Type B pancreatic cell (in vitro differentiated cells): ENCODE measurements at regions not wholly inside any gene's neighbourhood (a gene's known extent, or its start where the extent isn't known, plus 50 kb on each side); places are given as distances from the start of the nearest gene placed in this dataset.
A peak's percentile ranks its signal among the peaks of the same experiment; 100 is the strongest.

Experiments
- DNase-seq: peaks from one replicate; pipeline ENCODE4 v3.0.0; 2021; ENCODE audit warnings: mixed read lengths; ENCODE audit not compliant: unreplicated experiment; ENCODE audit errors: extremely low spot score
- H3K27ac Mint-ChIP-seq: 2 replicates; pipeline ENCODE4 v1.8.0; 2021; ENCODE audit warnings: mild to moderate bottlenecking, mixed read lengths
- H3K27me3 Mint-ChIP-seq: 2 replicates; pipeline ENCODE4 v1.8.0; 2021; ENCODE audit warnings: mixed read lengths
- H3K36me3 Mint-ChIP-seq: 2 replicates; pipeline ENCODE4 v1.8.0; 2021; ENCODE audit warnings: mixed read lengths
- H3K4me1 Mint-ChIP-seq: one replicate; pipeline ENCODE4 v1.8.0; 2021; ENCODE audit warnings: mixed read lengths; ENCODE audit not compliant: unreplicated experiment
- H3K4me3 Mint-ChIP-seq: 2 replicates; pipeline ENCODE4 v1.8.0; 2021; ENCODE audit warnings: mild to moderate bottlenecking, mixed read lengths
- H3K9me3 Mint-ChIP-seq: 2 replicates; pipeline ENCODE4 v1.8.0; 2021; ENCODE audit warnings: mixed read lengths
- TF ChIP-seq, protein P1 (sequence below): fragments of 200-600 bp; sonication (generic); conservative IDR thresholded peaks from 2 replicates; pipeline ENCODE4 v1.5.0; 2021; ENCODE audit warnings: antibody characterized with exemption, mild to moderate bottlenecking

DNA sequence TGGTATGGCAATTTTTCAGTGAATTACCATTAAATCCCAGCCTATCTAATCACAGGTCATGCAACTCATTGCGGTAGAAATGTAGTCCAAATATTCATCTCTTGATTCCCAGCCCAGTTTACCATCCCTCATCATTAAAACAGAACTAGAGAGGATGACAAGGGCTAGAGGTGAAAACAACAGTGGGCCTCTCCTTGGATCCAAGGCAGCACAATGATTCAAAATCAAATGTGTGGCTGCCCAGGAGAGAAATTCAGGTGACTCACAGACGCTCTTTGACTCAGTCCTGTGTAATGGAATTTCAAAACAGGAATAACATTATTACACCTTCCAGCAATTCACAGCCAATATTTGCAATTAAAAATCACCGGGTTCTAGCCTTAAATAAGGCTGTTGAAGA is 246.5 kb downstream of the TBL1XR1 start:
- no peak overlapping the region for H3K4me3 Mint-ChIP-seq
- H3K36me3 Mint-ChIP-seq: no peaks in the 10 kb centered on the region
- H3K27me3 Mint-ChIP-seq: no peaks in the 10 kb centered on the region
- DNase-seq: no peak
- TF ChIP-seq, protein P1, sequence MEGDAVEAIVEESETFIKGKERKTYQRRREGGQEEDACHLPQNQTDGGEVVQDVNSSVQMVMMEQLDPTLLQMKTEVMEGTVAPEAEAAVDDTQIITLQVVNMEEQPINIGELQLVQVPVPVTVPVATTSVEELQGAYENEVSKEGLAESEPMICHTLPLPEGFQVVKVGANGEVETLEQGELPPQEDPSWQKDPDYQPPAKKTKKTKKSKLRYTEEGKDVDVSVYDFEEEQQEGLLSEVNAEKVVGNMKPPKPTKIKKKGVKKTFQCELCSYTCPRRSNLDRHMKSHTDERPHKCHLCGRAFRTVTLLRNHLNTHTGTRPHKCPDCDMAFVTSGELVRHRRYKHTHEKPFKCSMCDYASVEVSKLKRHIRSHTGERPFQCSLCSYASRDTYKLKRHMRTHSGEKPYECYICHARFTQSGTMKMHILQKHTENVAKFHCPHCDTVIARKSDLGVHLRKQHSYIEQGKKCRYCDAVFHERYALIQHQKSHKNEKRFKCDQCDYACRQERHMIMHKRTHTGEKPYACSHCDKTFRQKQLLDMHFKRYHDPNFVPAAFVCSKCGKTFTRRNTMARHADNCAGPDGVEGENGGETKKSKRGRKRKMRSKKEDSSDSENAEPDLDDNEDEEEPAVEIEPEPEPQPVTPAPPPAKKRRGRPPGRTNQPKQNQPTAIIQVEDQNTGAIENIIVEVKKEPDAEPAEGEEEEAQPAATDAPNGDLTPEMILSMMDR: no peak
- H3K9me3 Mint-ChIP-seq: no peaks in the 10 kb centered on the region
- H3K4me1 Mint-ChIP-seq: peaks cover 21% of the 10 kb centered on the region
- no peak overlapping the region for H3K27ac Mint-ChIP-seq

DNA sequence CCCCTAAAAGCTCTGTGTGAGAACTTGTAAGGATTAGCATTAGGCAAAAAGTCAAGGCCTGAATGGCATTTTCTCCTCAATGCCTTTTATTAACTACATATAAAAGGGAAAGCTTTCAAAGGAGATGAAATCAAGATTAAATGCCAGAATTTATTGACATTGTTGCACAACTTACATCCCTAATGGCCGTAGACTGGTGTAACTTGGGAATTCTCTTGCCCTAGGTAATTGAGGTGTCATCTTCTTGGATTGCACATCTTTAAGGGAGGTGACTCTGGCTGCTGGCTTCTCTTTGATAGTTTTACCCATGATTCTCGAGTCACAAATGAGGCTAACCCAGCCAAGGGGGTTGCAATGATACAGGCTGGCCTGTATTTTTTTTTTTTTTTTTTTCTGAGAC is 249.1 kb downstream of the TBL1XR1 start:
- no peaks in the 10 kb centered on the region for H3K9me3 Mint-ChIP-seq
- TF ChIP-seq, protein P1: no peak

DNA sequence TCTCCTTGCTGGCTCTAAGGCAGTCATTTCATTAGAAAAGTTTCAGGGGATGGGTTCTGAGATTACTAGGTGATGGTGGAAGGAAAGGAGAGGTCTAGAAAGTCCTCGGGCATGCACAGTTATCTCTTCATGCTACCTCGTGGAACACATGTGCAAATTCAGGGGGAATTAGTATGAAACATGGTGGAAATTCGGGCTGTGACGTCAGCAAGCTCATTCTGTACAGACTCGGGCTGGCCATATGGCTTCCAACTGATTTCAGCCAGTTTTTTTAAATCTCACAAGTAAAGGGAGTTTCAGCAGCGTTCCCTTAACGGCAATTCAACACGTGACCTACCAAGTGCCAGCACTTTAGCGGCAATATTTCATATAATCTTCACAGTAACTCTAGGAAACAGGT is 251.1 kb downstream of the TBL1XR1 start:
- Mint-ChIP-seq H3K4me3 (no peak overlapping the region), H3K4me1 (no peaks in the 10 kb centered on the region), H3K36me3 (no peaks in the 10 kb centered on the region), H3K9me3 (no peaks in the 10 kb centered on the region), H3K27ac (no peak overlapping the region), H3K27me3 (no peaks in the 10 kb centered on the region)
- no peak for DNase-seq
- TF ChIP-seq, protein P1: no peak

More for the DNA sequence above, 249.1 kb downstream of the TBL1XR1 start:
- Mint-ChIP-seq H3K36me3 (no peaks in the 10 kb centered on the region), H3K27ac (no peak overlapping the region), H3K4me3 (no peak overlapping the region), H3K27me3 (no peaks in the 10 kb centered on the region), H3K4me1 (peaks cover 13% of the 10 kb centered on the region)
- no peak for DNase-seq

GRCh38 chr3:176942305-176942704 is 255.0 kb downstream of the TBL1XR1 start:
- Mint-ChIP-seq H3K36me3 (no peaks in the 10 kb centered on the region), H3K4me1 (peaks cover 5% of the 10 kb centered on the region), H3K4me3 (no peak overlapping the region), H3K27me3 (no peaks in the 10 kb centered on the region), H3K9me3 (no peaks in the 10 kb centered on the region), H3K27ac (peak overlapping the region; percentile 51)
- DNase-seq: no peak
- TF ChIP-seq, protein P1: no peak

GRCh38 chr3:176941689-176942088 is 255.6 kb downstream of the TBL1XR1 start:
- Mint-ChIP-seq H3K4me1 (peaks cover 5% of the 10 kb centered on the region), H3K4me3 (no peak overlapping the region), H3K27me3 (no peaks in the 10 kb centered on the region), H3K36me3 (no peaks in the 10 kb centered on the region), H3K27ac (peak overlapping the region; percentile 51), H3K9me3 (no peaks in the 10 kb centered on the region)
- DNase-seq: no peak
- TF ChIP-seq, protein P1: no peak
